ENCODE measurements at regions not wholly inside any gene's neighbourhood (a gene's known extent, or its start where the extent isn't known, plus 50 kb on each side); places are given as distances from the start of the nearest gene placed in this dataset.

GRCh38 chr9:754150-754931 is 87.2 kb upstream of the DMRT1 start:
- peak overlapping the region; percentile 31; the same call in 1 of the 3 replicates for H2BK15ac ChIP-seq (ENCODE audit: low read depth, low read length)
- dilution Hi-C loops (cut with HindIII; ENCODE audit: low sequenced_read_pairs, unreplicated experiment), result no loop called here
- no peak overlapping the region; the same call in 1 of the 2 replicates for H4K91ac ChIP-seq (ENCODE audit: insufficient read depth, low read depth, low read length)
- ChIA-PET CTCF (interaction anchor here (0.6 kb wide), 1 partner anchor 14 kb away, joined by 6 read pairs; no protein-coding TSS in a partner anchor), POLR2A (ENCODE audit: unreplicated experiment) (no interaction called here)
- no peaks in the 10 kb centered on the region for H4K20me1 ChIP-seq (ENCODE audit: insufficient read depth, low read length)
- H3K27me3 ChIP-seq (ENCODE audit: control insufficient read depth, insufficient read depth, low read length), result no peaks in the 10 kb centered on the region
- no peaks in the 10 kb centered on the region for H3K9me3 ChIP-seq (ENCODE audit: control insufficient read depth, insufficient read depth, low read length)
- peaks cover 20% of the 10 kb centered on the region for H3K4me1 ChIP-seq (ENCODE audit: control insufficient read depth, insufficient read depth, low read length)
- no peak overlapping the region for H4K8ac ChIP-seq (ENCODE audit: low read depth in 2 of 2, low read length in 2 of 2)
- no peak overlapping the region for H4K5ac ChIP-seq (ENCODE audit: low read depth, low read length)
- no peak overlapping the region for H3K56ac ChIP-seq (ENCODE audit: extremely low read depth, insufficient read depth, low read length)
- no peak overlapping the region for H3K14ac ChIP-seq (replicated peaks; ENCODE audit: low read depth, low read length)
- no peaks in the 10 kb centered on the region for H3K36me3 ChIP-seq (ENCODE audit: control insufficient read depth, insufficient read depth, low read length)
- H2BK20ac ChIP-seq (ENCODE audit: low read depth, low read length), result peak overlapping the region; percentile 57; the same call in 1 of the 2 replicates
- H3K27ac ChIP-seq (ENCODE audit: insufficient read depth, low read length), result no peak overlapping the region
- H3K4ac ChIP-seq (ENCODE audit: low read depth, low read length), result 0 out of 2 replicates have a peak overlapping the region, but pooled peaks have one; percentile 35
- in situ Hi-C loops (cut with MboI; ENCODE audit: low sequenced_read_pairs), result no loop called here
- H3K4me2 ChIP-seq (ENCODE audit: low read depth, low read length), result no peak overlapping the region
- H3K79me1 ChIP-seq (ENCODE audit: low read depth in 1 of 2, low read length in 2 of 2), result peaks cover 0 to 7% of the 10 kb centered on the region in 2 experiments; a peak in 1 of 4 replicates
- TF ChIP-seq ELK1 (IDR thresholded peaks at IDR 0.05; ENCODE audit: borderline replicate concordance, low read depth, low read length) (no peak), RCOR1 (IDR thresholded peaks at IDR 0.05; ENCODE audit: insufficient replicate concordance, low read length) (no peak), USF2 (IDR thresholded peaks at IDR 0.05; ENCODE audit: low read depth, low read length) (no peak), MXI1 (IDR thresholded peaks at IDR 0.05; ENCODE audit: borderline replicate concordance, low read depth, low read length) (no peak), CTCF (conservative IDR thresholded peaks at IDR 0.05; ENCODE audit: low read depth, low read length) (no peak), BHLHE40 (IDR thresholded peaks at IDR 0.05; ENCODE audit: low read depth, low read length) (no peak), SMC3 (IDR thresholded peaks at IDR 0.05; ENCODE audit: low read depth, low read length) (no peak), RAD21 (IDR thresholded peaks at IDR 0.05; ENCODE audit: low read length) (no peak), CHD1 (IDR thresholded peaks at IDR 0.05; ENCODE audit: low read depth, low read length) (no peak)
- ATAC-seq (ENCODE audit: low read depth) (no peak), DNase-seq (no peak)
- H3K23ac ChIP-seq (ENCODE audit: low read depth, low read length), result no peak overlapping the region
- H3K9me1 ChIP-seq (ENCODE audit: insufficient read depth, low read length), result peaks cover 14% of the 10 kb centered on the region
- no peak overlapping the region for H2BK5ac ChIP-seq (ENCODE audit: low read depth, low read length, poor library complexity, severe bottlenecking)
- no peak overlapping the region for H2AK9ac ChIP-seq (replicated peaks; ENCODE audit: low read depth, low read length, poor library complexity)
- no peak overlapping the region for H3K9ac ChIP-seq (ENCODE audit: low read depth, low read length)
- BruUV-seq (replicated peaks), result no TSS peak
- peak overlapping the region; percentile 67; the same call in 1 of the 2 replicates for H2AK5ac ChIP-seq (ENCODE audit: low read depth, low read length)
- H2AFZ ChIP-seq (replicated peaks; ENCODE audit: low read length, poor library complexity), result no peak overlapping the region
- H3K4me3 ChIP-seq (ENCODE audit: insufficient read depth, low read depth, low read length), result no peak overlapping the region
- peak overlapping the region; percentile 63; the same call in 1 of the 2 replicates for H2BK120ac ChIP-seq (ENCODE audit: low read depth, low read length)
- intact Hi-C loops (cut with micrococcal nuclease), result loop anchor here (5.0 kb wide), 1 partner anchor 317 kb away; no protein-coding TSS in a partner anchor
- no peak overlapping the region for H3K18ac ChIP-seq (ENCODE audit: low read depth, low read length)
- 85% methylated on average over 4 of the region's 9 CpGs; no CpG with 5 or more reads in 1 of the 2 experiments for WGBS, 2 experiments (ENCODE audit: extremely low coverage in 2 of 2, insufficient read length in 1 of 2)

All from IMR-90 (cell line).